OCI-LY3 (cell line): ENCODE measurements at regions not wholly inside any gene's neighbourhood (a gene's known extent, or its start where the extent isn't known, plus 50 kb on each side); places are given as distances from the start of the nearest gene placed in this dataset.

Source experiments
- H2AFZ ChIP-seq: fragments of 200-600, 300-600 bp; shearing (Covaris generic); 2 replicates; pipeline ENCODE4 v1.6.0; 2014; ENCODE audit warnings: antibody characterized with exemption, low read depth, low read length
- H3K27ac ChIP-seq: fragments of 200-600, 300-600 bp; sonication (generic); 2 replicates; pipeline ENCODE4 v1.5.1; 2014; ENCODE audit warnings: mild to moderate bottlenecking, low read length, moderate library complexity, mixed read lengths
- H3K27me3 ChIP-seq: fragments of 200-600, 300-600 bp; sonication (generic); 2 replicates; pipeline ENCODE4 v1.6.1; 2014; ENCODE audit warnings: low read depth, low read length, mixed read lengths
- H3K36me3 ChIP-seq: fragments of 200-600, 300-600 bp; sonication (generic); replicated peaks from 2 replicates; pipeline ENCODE3; 2014; ENCODE audit warnings: low read depth, low read length, mixed read lengths
- H3K4me1 ChIP-seq: fragments of 300-600, 200-600 bp; sonication (generic); 2 replicates; pipeline ENCODE4 v1.6.1; 2014; ENCODE audit warnings: low read length, mixed read lengths
- H3K4me2 ChIP-seq: fragments of 200-600, 300-600 bp; sonication (generic); 2 replicates; pipeline ENCODE4 v1.6.1; 2014; ENCODE audit warnings: low read length, mixed read lengths
- H3K4me3 ChIP-seq: fragments of 300-600, 200-600 bp; sonication (generic); 2 replicates; pipeline ENCODE4 v1.5.1; 2014; ENCODE audit warnings: antibody characterized with exemption, mild to moderate bottlenecking, low read length, moderate library complexity
- H3K79me2 ChIP-seq: fragments of 300-600, 200-600 bp; shearing (Covaris generic); 2 replicates; pipeline ENCODE4 v1.6.1; 2014; ENCODE audit warnings: mild to moderate bottlenecking, low read length, mixed read lengths
- H3K9ac ChIP-seq: fragments of 300-600, 200-600 bp; shearing (Covaris generic); 2 replicates; pipeline ENCODE4 v1.6.0; 2014; ENCODE audit warnings: mild to moderate bottlenecking, low read length, moderate library complexity
- H3K9me3 ChIP-seq: fragments of 200-600, 300-600 bp; shearing (Covaris generic); 2 replicates; pipeline ENCODE4 v1.6.1; 2014; ENCODE audit warnings: low read length, mixed read lengths; ENCODE audit not compliant: insufficient read depth
- H4K20me1 ChIP-seq: fragments of 200-600, 300-600 bp; sonication (generic); 2 replicates; pipeline ENCODE4 v1.6.1; 2016; ENCODE audit warnings: low read length, mixed read lengths; ENCODE audit not compliant: insufficient read depth
- CTCF ChIP-seq: fragments of 200-600, 300-600 bp; sonication (generic); IDR thresholded peaks from 2 replicates; pipeline ENCODE4 v1.5.1; 2014; ENCODE audit warnings: antibody characterized with exemption, low read length, low read depth
- EZH2phosphoT487 ChIP-seq: fragments of 200-600 bp; shearing (Covaris generic); IDR thresholded peaks from 2 replicates; pipeline ENCODE4 v1.6.1; 2018; ENCODE audit warnings: antibody characterized with exemption, mixed run types, low read depth

- Histone ChIP-seq H3K4me2 (no peak overlapping the region), H3K9me3 (no peaks in the 10 kb centered on the region), H3K9ac (no peak overlapping the region), H3K27me3 (no peaks in the 10 kb centered on the region), H4K20me1 (no peaks in the 10 kb centered on the region), H3K79me2 (no peaks in the 10 kb centered on the region), H3K4me3 (no peak overlapping the region), H3K27ac (no peak overlapping the region), H2AFZ (no peak overlapping the region), H3K36me3 (no peaks in the 10 kb centered on the region), H3K4me1 (no peaks in the 10 kb centered on the region)
- no peak for TF ChIP-seq CTCF
- TF ChIP-seq EZH2phosphoT487 = no peak
These were observed 1314.6 kb upstream of the TMEM132C start for GRCh38 chr12:126952096-126953007.

- H3K4me1 ChIP-seq = no peaks in the 10 kb centered on the region
- no peak overlapping the region for H3K4me2 ChIP-seq
- no peak overlapping the region for H3K27ac ChIP-seq
- no peaks in the 10 kb centered on the region for H4K20me1 ChIP-seq
- H3K36me3 ChIP-seq = no peaks in the 10 kb centered on the region
- H2AFZ ChIP-seq = no peak overlapping the region
- no peak overlapping the region for H3K4me3 ChIP-seq
- H3K79me2 ChIP-seq = no peaks in the 10 kb centered on the region
- no peaks in the 10 kb centered on the region for H3K9me3 ChIP-seq
- no peaks in the 10 kb centered on the region for H3K27me3 ChIP-seq
- TF ChIP-seq EZH2phosphoT487 (no peak), CTCF (no peak)
- no peak overlapping the region for H3K9ac ChIP-seq
These were observed 1313.5 kb upstream of the TMEM132C start for GRCh38 chr12:126953365-126953889.

- Histone ChIP-seq H2AFZ (no peak overlapping the region), H3K9me3 (no peaks in the 10 kb centered on the region), H3K4me3 (no peak overlapping the region), H3K4me2 (no peak overlapping the region), H3K27ac (no peak overlapping the region), H4K20me1 (no peaks in the 10 kb centered on the region), H3K36me3 (no peaks in the 10 kb centered on the region), H3K4me1 (no peaks in the 10 kb centered on the region), H3K79me2 (no peaks in the 10 kb centered on the region), H3K27me3 (no peaks in the 10 kb centered on the region), H3K9ac (no peak overlapping the region)
- TF ChIP-seq CTCF = no peak
- no peak for TF ChIP-seq EZH2phosphoT487
These were observed 1306.7 kb upstream of the TMEM132C start for GRCh38 chr12:126960221-126960620.

- TF ChIP-seq EZH2phosphoT487 (no peak), CTCF (no peak)
- H2AFZ ChIP-seq = no peak overlapping the region
- H3K27ac ChIP-seq = no peak overlapping the region
- no peaks in the 10 kb centered on the region for H3K4me1 ChIP-seq
- H3K9me3 ChIP-seq = no peaks in the 10 kb centered on the region
- no peaks in the 10 kb centered on the region for H3K79me2 ChIP-seq
- no peaks in the 10 kb centered on the region for H4K20me1 ChIP-seq
- H3K9ac ChIP-seq = no peak overlapping the region
- no peak overlapping the region for H3K4me2 ChIP-seq
- no peaks in the 10 kb centered on the region for H3K27me3 ChIP-seq
- no peaks in the 10 kb centered on the region for H3K36me3 ChIP-seq
- no peak overlapping the region for H3K4me3 ChIP-seq
These were observed 1306.3 kb upstream of the TMEM132C start for GRCh38 chr12:126960709-126961108.
